ENCODE measurements at regions not wholly inside any gene's neighbourhood (a gene's known extent, or its start where the extent isn't known, plus 50 kb on each side); places are given as distances from the start of the nearest gene placed in this dataset.

GRCh38 chrX:30150196-30150895 is 65.0 kb upstream of the MAGEB2 start:
- no peaks in the 10 kb centered on the region for H3K4me1 ChIP-seq
- DNase-seq = no peak
- no peaks in the 10 kb centered on the region for H3K36me3 ChIP-seq
- no peaks in the 10 kb centered on the region for H3K27me3 ChIP-seq
- H3K27ac ChIP-seq = no peak overlapping the region
- no peaks in the 10 kb centered on the region for H3K9me3 ChIP-seq (replicated peaks)
- H3K4me3 ChIP-seq = no peak overlapping the region

- DNase-seq = no peak
Observed at GRCh38 chrX:30151964-30152363, 63.4 kb upstream of the MAGEB2 start.

GRCh38 chrX:30153175-30153880 is 62.0 kb upstream of the MAGEB2 start:
- DNase-seq = no peak
- Histone ChIP-seq H3K27ac (no peak overlapping the region), H3K4me3 (no peak overlapping the region)

More at GRCh38 chrX:30151964-30152363, 63.4 kb upstream of the MAGEB2 start:
- no peaks in the 10 kb centered on the region for H3K4me1 ChIP-seq
- no peak overlapping the region for H3K4me3 ChIP-seq
- H3K36me3 ChIP-seq = no peaks in the 10 kb centered on the region
- H3K27ac ChIP-seq = no peak overlapping the region
- H3K9me3 ChIP-seq (replicated peaks) = no peaks in the 10 kb centered on the region
- no peaks in the 10 kb centered on the region for H3K27me3 ChIP-seq

GRCh38 chrX:30153881-30154260 is 61.5 kb upstream of the MAGEB2 start:
- Histone ChIP-seq H3K4me3 (no peak overlapping the region), H3K36me3 (no peaks in the 10 kb centered on the region), H3K4me1 (no peaks in the 10 kb centered on the region), H3K27me3 (no peaks in the 10 kb centered on the region), H3K27ac (no peak overlapping the region), H3K9me3 (replicated peaks) (no peaks in the 10 kb centered on the region)
- DNase-seq = no peak

More at GRCh38 chrX:30153175-30153880, 62.0 kb upstream of the MAGEB2 start:
- no peaks in the 10 kb centered on the region for H3K36me3 ChIP-seq
- H3K27me3 ChIP-seq = no peaks in the 10 kb centered on the region
- no peaks in the 10 kb centered on the region for H3K9me3 ChIP-seq (replicated peaks)
- H3K4me1 ChIP-seq = no peaks in the 10 kb centered on the region

- no peak for DNase-seq
- Histone ChIP-seq H3K4me3 (no peak overlapping the region), H3K4me1 (no peaks in the 10 kb centered on the region), H3K27ac (no peak overlapping the region), H3K27me3 (no peaks in the 10 kb centered on the region), H3K9me3 (replicated peaks) (no peaks in the 10 kb centered on the region), H3K36me3 (no peaks in the 10 kb centered on the region)
Observed at GRCh38 chrX:30156009-30156408, 59.4 kb upstream of the MAGEB2 start.

GRCh38 chrX:30156880-30157560 is 58.3 kb upstream of the MAGEB2 start:
- no peak overlapping the region for H3K27ac ChIP-seq
- DNase-seq = no peak
- no peak overlapping the region for H3K4me3 ChIP-seq
- no peaks in the 10 kb centered on the region for H3K36me3 ChIP-seq
- no peaks in the 10 kb centered on the region for H3K4me1 ChIP-seq
- H3K27me3 ChIP-seq = no peaks in the 10 kb centered on the region
- no peaks in the 10 kb centered on the region for H3K9me3 ChIP-seq (replicated peaks)

- Histone ChIP-seq H3K4me3 (no peak overlapping the region), H3K27me3 (no peaks in the 10 kb centered on the region), H3K27ac (no peak overlapping the region), H3K9me3 (replicated peaks) (no peaks in the 10 kb centered on the region), H3K36me3 (no peaks in the 10 kb centered on the region), H3K4me1 (no peaks in the 10 kb centered on the region)
- no peak for DNase-seq
Observed at GRCh38 chrX:30161043-30161442, 54.3 kb upstream of the MAGEB2 start.

Measured in SJCRH30 (cell line).